Osteocyte (in vitro differentiated cells): ENCODE measurements at regions not wholly inside any gene's neighbourhood (a gene's known extent, or its start where the extent isn't known, plus 50 kb on each side); places are given as distances from the start of the nearest gene placed in this dataset.

Experiments used
- DNase-seq: peaks from one replicate; pipeline ENCODE4 v3.0.0; 2021; ENCODE audit warnings: mixed read lengths; ENCODE audit not compliant: unreplicated experiment; ENCODE audit errors: extremely low spot score
- H3K27ac Mint-ChIP-seq: one replicate; pipeline ENCODE4 v1.8.0; 2021; ENCODE audit warnings: mild to moderate bottlenecking, mixed read lengths; ENCODE audit not compliant: unreplicated experiment
- H3K27me3 Mint-ChIP-seq: one replicate; pipeline ENCODE4 v1.8.0; 2021; ENCODE audit warnings: mixed read lengths; ENCODE audit not compliant: unreplicated experiment
- H3K36me3 Mint-ChIP-seq: one replicate; pipeline ENCODE4 v1.8.0; 2021; ENCODE audit warnings: mixed read lengths; ENCODE audit not compliant: unreplicated experiment
- H3K4me1 Mint-ChIP-seq: one replicate; pipeline ENCODE4 v1.8.0; 2021; ENCODE audit warnings: mixed read lengths; ENCODE audit not compliant: unreplicated experiment
- H3K4me3 Mint-ChIP-seq: one replicate; pipeline ENCODE4 v1.8.0; 2021; ENCODE audit warnings: mild to moderate bottlenecking, moderate library complexity, mixed read lengths; ENCODE audit not compliant: unreplicated experiment
- H3K9me3 Mint-ChIP-seq: one replicate; pipeline ENCODE4 v1.8.0; 2021; ENCODE audit warnings: mixed read lengths; ENCODE audit not compliant: unreplicated experiment
- TF ChIP-seq, protein P1 (sequence below): fragments of 200-600 bp; sonication (generic); IDR thresholded peaks from 2 replicates; pipeline ENCODE4 v1.5.0; 2021; ENCODE audit warnings: antibody characterized with exemption, mild to moderate bottlenecking, moderate library complexity

- Mint-ChIP-seq H3K27ac (no peak overlapping the region), H3K4me1 (peaks cover 12% of the 10 kb centered on the region), H3K4me3 (no peak overlapping the region), H3K27me3 (peaks cover 28% of the 10 kb centered on the region), H3K9me3 (no peaks in the 10 kb centered on the region), H3K36me3 (no peaks in the 10 kb centered on the region)
- TF ChIP-seq, protein P1, sequence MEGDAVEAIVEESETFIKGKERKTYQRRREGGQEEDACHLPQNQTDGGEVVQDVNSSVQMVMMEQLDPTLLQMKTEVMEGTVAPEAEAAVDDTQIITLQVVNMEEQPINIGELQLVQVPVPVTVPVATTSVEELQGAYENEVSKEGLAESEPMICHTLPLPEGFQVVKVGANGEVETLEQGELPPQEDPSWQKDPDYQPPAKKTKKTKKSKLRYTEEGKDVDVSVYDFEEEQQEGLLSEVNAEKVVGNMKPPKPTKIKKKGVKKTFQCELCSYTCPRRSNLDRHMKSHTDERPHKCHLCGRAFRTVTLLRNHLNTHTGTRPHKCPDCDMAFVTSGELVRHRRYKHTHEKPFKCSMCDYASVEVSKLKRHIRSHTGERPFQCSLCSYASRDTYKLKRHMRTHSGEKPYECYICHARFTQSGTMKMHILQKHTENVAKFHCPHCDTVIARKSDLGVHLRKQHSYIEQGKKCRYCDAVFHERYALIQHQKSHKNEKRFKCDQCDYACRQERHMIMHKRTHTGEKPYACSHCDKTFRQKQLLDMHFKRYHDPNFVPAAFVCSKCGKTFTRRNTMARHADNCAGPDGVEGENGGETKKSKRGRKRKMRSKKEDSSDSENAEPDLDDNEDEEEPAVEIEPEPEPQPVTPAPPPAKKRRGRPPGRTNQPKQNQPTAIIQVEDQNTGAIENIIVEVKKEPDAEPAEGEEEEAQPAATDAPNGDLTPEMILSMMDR: no peak
- DNase-seq: no peak
These were observed 270.0 kb downstream of the NSG2 start for GRCh38 chr5:174315471-174315870.

DNA sequence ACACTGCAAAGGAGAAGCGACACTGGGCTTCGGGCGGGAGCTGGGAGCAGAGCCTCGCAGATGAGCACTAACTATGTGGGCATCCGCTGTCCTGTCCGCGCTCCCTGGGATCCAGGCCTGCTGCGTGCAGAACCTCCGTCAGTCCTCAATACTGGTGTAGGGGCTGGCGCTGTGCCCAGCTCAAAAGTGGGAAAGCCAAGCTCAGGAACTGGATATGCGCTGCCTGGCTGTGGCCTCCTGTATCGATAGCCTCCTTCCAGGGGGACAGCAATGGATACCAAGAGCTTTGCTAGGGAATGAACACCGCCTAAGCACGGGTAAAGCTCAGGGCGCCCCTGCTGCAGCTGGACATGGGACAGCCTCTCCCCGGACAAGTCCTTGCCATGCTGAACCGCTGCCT is 270.4 kb downstream of the NSG2 start:
- peaks cover 26% of the 10 kb centered on the region for H3K27me3 Mint-ChIP-seq
- H3K4me1 Mint-ChIP-seq: peaks cover 10% of the 10 kb centered on the region

DNA sequence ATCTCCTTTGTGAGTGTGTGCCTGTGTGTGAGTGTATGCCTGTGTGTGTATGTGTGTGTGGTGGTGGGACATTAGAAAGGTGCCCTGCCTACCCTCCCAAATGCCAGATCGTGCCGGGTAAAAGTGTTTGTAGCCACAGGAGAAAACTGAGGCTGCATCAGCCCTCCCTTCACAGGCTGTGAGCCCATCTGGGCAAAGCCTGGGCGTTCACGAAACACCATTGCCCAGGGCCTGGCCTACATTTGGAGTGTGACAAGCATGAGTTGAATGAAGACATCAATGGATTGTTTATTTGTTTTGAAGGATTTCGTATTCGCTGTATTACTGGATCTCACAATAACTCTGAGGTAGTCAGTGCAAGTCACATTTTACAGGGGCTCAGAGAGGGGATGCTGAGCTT is 270.8 kb downstream of the NSG2 start:
- H3K36me3 Mint-ChIP-seq: no peaks in the 10 kb centered on the region
- H3K27me3 Mint-ChIP-seq: peaks cover 27% of the 10 kb centered on the region
- TF ChIP-seq, protein P1: no peak
- H3K4me3 Mint-ChIP-seq: no peak overlapping the region
- H3K9me3 Mint-ChIP-seq: no peaks in the 10 kb centered on the region
- DNase-seq: no peak
- H3K4me1 Mint-ChIP-seq: peaks cover 10% of the 10 kb centered on the region
- no peak overlapping the region for H3K27ac Mint-ChIP-seq

More for the DNA sequence above, 270.4 kb downstream of the NSG2 start:
- H3K27ac Mint-ChIP-seq: no peak overlapping the region
- H3K4me3 Mint-ChIP-seq: no peak overlapping the region
- no peaks in the 10 kb centered on the region for H3K36me3 Mint-ChIP-seq
- TF ChIP-seq, protein P1: no peak
- no peak for DNase-seq
- H3K9me3 Mint-ChIP-seq: no peaks in the 10 kb centered on the region

DNA sequence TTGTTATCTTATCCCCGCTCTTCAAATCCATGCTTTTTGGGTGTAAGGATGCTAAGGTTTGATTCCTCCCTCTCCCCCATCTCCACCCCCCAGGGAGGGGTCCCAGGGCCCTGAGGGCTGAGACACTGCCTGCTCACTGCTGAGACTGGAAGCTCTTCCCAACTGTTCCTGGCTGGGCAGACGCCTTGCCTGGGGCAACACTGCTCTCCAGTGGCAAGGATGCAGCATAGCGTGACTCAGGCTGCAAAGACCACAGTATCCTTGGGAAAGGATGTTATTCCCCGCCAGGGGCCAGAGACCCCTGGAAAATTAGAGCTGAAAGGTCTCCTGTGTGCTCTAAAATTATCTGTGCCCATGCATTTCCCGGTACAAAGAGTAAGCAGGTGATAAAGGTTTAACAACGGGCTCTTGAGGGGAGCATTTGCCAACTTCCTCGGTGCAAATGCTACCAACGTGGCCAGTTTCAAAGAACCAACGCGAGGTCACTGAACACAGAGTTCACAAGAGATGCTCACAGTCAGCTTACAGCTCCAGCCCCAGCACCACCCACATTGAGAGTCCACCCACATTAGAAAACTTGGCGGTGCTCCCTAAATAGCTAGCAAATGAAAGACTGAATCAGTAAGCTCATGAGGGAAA is 271.9 kb downstream of the NSG2 start:
- TF ChIP-seq, protein P1: peak; percentile 84
- no peak for DNase-seq
- H3K36me3 Mint-ChIP-seq: no peaks in the 10 kb centered on the region
- H3K4me3 Mint-ChIP-seq: no peak overlapping the region
- H3K9me3 Mint-ChIP-seq: no peaks in the 10 kb centered on the region
- H3K27ac Mint-ChIP-seq: no peak overlapping the region
- peaks cover 10% of the 10 kb centered on the region for H3K4me1 Mint-ChIP-seq
- H3K27me3 Mint-ChIP-seq: peaks cover 37% of the 10 kb centered on the region

GRCh38 chr5:174318578-174318977 is 273.1 kb downstream of the NSG2 start:
- DNase-seq: no peak
- Mint-ChIP-seq H3K4me1 (peaks cover 10% of the 10 kb centered on the region), H3K36me3 (no peaks in the 10 kb centered on the region), H3K4me3 (no peak overlapping the region), H3K27me3 (peaks cover 43% of the 10 kb centered on the region), H3K27ac (no peak overlapping the region), H3K9me3 (no peaks in the 10 kb centered on the region)
- TF ChIP-seq, protein P1: no peak
